ENCODE measurements at regions not wholly inside any gene's neighbourhood (a gene's known extent, or its start where the extent isn't known, plus 50 kb on each side); places are given as distances from the start of the nearest gene placed in this dataset.
"Not testable (repeated sequence)": the region's sequence is repeated elsewhere in the genome, so short reads cannot be mapped to it uniquely, and the experiment has no call there.

DNA sequence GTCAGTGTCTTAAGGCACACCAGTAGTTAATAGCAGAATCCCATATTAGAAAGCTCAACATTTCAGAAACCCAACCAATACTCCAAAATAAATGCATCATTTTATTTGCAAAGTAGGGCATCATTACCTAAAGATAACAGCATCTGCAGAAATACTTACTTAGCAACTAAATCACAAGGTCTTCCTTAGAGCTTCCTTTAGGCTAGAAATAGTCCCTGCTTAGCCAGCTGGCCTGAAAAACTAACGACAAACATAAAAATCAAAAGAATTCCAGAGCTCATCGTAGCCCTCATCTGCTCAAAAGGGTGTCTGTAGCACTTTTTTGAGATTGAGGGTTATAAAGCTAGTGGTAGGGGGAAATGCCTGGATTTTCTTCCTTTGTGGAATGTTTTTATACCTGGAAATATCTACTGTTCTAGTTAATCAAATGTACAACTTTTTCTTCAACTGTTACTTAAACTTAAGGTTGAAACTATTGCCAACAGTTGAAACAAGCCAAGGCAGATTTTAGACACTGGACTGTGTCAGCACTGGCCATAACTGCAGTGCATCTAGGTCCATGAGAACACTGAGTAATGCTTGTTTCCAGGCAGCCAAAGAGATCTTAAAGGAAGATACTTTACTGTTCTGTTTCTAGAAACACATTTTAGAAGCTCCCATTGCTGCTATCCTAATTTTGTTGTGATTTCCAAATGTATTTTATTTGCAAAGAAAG, 129.4 kb upstream of the RASA1 start:
- no peak for DNase-seq (ENCODE audit: low read depth)

DNA sequence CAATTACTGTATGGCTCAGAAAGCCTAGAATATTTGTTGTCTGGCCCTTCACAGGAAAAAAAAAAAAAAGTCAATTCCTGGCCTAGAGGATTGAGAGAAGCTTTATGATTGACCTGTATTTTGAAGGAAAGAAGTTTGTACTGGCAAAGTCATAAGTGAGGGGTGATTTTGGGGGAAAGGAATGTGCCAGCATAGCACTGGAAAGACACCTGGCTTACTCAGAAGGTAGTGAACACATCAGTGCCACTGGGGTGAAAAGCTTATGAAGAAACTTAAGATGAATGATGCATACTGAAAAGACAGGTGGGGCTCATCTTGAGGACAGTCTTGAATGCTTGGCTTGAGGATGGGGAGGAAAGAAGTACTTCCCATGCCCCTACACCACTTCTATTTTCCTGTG, 127.9 kb upstream of the RASA1 start:
- DNase-seq (ENCODE audit: low read depth) = no peak

DNA sequence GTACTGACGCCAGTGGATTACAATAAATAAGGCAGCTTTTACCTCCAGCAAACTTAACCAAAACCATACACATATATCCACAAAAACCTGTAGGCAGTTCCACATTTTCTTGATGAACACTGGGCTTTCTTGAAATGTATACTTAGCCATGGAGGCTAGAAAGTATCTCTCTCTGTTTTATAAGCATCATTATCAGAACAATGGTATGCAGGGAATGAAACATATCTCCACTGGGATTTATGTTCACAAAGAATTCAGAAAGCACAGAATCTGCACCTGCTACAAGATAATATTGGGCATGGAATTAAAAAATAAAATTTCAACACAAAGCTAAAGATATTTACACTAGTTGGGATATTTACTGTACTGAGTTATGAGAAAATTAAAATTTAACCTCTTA, 126.1 kb upstream of the RASA1 start:
- DNase-seq (ENCODE audit: low read depth) = no peak

DNA sequence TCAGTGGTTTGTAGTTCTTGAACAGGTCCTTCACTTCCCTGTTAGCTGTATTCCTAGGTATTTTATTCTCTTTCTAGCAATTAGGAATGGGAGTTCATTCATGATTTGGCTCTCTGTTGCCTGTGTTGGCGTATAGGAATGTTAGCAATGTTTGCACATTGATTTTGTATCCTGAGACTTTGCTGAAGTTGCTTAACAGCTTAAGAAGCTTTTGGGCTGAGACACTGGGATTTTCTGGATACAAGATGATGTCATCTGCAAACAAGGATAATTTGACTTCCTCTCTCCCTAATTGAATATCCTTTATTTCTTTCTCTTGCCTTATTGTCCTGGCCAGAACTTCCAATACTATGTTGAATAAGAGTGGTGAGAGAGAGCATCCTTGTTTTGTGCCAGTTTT, 121.8 kb upstream of the RASA1 start:
- DNase-seq (ENCODE audit: low read depth) = not testable (repeated sequence)

DNA sequence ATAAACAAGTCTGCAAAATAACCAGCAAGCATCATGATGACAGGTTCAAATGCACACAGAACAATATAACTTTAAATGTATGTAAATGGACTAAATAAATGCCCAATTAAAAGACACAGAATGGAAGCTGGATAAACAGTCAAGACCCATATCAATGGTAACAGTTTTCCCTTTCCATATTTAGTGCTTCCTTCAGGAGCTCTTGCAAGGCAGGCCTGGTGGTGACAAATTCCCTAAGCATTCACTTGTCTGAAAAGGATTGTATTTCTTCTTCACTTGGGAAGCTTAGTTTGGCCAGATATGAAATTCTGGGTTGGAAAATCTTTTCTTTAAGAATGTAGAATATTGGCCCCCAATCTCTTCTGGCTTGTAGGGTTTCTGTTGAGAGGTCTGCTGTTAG, 120.2 kb upstream of the RASA1 start:
- DNase-seq (ENCODE audit: low read depth) = no peak

DNA sequence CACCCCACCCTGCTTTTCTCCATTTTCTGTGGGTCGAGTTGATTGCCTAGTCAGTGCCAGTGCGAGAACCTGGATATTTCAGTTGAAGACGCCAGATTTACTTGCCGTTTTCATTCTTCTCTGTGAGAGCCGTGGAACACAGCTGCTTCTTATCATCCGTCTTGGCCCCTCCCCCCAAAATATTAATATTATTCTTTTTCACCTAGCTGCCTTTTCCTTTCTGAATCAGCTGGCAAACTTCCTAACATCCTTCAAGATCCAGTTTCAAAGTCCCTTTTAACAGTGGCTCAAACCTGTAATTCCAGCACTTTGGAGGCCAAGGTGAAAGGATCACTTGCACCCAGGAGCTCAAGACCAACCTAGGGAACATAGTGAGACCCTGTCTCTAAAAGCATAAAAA, 117.1 kb upstream of the RASA1 start:
- no peak for DNase-seq (ENCODE audit: low read depth)

DNA sequence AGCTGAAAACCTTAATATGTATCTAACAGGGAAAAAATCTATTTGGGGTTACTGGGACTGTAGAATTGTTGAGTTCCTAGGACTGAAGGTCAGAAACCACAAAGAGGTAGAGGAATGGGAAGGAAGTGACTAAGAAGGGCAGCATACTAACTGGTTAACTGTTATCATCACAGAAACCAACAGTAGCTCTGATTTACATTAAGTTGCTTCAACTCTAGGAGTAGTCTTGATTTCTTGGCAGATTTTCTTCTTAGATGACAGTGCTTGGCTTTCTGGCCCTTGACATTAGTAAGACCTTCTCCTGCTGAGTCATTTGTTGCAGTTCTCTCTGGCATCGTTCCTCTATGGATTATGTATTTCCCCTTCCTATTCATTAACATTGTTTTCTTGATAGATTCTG, 116.1 kb upstream of the RASA1 start:
- DNase-seq (ENCODE audit: low read depth) = no peak

DNA sequence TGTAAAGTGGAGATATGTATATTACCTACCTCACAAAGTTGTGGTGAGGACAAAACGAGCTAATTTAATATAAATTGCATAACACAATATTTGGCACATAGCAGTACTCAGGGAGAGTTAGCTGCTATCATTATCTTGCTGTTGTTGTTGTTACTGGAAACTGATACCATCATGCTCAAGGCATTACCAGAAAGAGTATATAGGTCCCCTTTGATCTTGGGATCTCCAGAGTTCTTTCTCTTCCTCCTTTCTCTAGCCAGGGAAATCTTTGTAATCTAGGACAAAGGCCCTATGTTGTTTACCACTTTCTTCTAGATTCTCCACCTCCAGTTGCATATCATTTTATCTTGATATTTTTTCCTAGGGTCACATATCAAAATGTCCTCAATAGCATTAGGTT, 114.8 kb upstream of the RASA1 start:
- DNase-seq (ENCODE audit: low read depth) = no peak

DNA sequence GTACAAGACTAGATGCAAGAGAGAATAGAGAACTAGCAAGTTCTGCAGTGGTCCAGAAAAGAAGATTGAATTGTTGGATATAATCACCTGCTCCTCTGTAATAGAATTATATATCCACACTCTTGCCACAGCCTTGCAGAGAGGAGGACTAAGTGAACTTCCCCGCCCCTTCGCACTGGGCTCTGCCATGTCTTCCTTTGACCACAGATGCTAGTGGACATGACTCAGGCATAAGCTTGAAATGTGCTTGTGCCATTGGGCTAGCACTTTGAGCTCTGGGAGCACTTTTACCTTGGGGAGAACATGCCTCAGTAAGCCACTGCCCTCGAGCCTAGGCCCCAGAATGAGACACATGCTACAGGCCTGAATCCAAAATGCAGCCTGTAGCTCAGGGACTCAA, 113.5 kb upstream of the RASA1 start:
- no peak for DNase-seq (ENCODE audit: low read depth)

DNA sequence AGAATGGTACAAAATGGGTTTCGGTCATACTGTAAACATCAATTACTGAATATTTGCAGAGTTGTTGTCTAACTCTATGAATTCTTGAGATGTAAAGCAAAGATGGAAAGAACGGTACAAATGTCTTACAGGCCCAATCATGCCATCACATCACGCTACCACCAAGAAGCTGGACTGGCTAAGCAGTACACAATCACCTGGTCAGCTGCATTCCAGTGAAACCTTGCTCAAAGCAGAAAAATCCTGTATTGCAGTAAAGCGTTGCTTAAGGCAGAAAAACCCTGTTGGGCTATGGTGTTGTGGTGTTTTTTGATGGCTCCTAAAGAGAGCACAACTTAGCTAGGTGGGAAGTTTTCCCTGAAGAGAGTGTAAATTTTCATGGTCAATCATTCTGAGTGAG, 112.6 kb upstream of the RASA1 start:
- no peak for DNase-seq (ENCODE audit: low read depth)

DNA sequence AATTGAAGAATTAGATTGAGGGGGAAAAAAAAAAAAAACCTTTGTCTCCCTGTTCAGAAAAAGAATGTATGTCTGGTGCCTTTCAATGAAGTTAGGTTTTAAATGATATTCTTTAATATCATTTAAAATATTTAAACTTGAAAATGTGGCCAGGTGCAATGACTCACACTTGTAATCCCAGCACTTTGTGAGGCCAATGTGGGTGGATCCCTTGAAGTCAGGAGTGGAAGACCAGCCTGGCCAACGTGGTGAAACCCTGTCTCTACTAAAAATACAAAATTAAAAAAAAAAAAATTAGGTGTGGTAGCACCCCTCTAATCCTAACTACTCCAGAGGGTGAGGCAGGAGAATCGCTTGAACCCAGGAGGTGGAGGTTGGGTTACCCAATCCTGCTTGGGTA, 111.1 kb upstream of the RASA1 start:
- no peak for DNase-seq (ENCODE audit: low read depth)

DNA sequence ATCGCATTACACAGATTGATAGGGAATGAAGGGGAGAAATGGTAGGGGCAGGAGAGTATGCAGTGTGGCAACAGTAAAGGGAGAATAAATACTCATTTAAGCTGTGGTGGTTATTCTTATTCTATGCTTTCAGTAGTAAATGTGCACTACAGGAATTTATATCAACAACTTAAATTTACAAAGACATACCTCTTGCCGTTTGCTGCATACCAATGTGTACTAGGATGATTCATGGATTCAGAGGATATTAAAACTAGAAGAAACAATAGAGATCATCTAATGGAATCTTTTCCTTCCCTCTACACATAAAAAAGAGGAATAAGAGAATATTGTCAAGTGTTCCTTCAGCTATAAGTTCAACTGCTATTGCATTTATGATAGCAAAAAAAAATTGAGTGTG, 103.3 kb upstream of the RASA1 start:
- no peak for DNase-seq (ENCODE audit: low read depth)

DNA sequence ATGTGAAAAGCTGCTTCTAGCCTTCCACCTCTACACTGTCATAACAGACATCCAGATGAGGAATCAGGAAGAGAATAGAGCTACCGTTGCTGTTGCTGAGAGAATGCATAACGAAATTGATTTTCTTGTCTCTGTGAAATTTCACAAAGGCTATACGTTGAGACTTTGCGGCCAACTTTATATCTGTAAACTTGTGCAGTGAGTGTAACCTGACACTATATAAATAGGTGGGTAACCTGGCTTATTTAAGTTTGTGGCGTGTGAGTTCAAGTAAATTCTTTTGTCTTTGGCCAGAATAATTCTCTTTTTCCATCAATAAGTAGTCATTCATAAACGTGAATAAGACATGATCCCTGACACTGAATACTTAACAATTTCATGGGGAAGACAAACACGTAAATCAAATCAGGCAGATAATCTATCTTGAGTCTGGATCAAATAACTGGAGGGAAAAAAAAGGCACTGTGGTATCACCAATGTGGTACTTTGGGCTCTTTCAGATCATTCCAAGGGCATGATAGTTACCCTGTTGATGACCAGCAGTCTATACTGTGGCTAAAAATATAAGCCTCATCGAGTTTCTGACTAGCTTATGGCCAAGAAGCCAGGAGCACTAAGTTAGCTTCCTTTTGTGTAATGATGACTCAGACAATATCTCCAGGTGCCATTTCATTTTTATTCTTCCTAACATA, 98.2 kb upstream of the RASA1 start:
- no peak for DNase-seq (ENCODE audit: low read depth)

DNA sequence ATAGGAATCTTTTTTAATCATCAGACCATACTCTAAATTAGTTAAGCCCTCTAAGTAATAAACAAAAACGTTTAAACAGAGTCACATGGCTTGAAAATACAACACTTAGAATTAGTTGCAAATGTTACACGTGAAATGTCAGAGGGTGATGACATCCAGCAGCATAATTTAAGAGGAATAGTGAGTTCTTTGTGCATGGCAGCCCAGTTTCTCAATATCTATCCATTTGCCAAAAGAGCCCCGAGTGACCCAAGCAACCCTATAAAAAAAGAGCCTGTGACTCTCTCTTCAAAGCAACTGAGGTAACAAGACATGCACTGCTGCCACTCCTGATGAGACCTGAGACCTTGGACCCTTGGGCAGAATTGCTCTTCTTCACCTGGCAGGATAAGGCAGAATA, 96.9 kb upstream of the RASA1 start:
- no peak for DNase-seq (ENCODE audit: low read depth)

DNA sequence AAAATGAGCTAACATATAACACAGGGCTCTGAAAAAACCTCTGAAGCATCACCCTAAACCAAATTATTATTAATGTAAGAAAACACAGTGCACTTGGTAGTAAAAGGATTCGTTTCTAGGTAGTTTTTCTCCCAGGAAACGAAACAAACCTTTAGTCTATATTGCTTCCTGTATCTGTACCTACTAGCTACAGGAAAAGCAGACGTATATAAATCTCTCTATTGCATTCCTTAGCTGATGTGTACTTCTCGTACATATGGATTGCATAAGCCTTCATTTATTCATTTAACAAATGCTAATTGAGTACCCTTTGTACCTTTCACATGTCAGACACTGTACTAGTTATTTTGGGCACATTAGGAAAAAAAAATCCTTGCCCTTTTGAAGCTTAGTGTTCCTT, 85.0 kb upstream of the RASA1 start:
- DNase-seq (ENCODE audit: low read depth) = no peak

DNA sequence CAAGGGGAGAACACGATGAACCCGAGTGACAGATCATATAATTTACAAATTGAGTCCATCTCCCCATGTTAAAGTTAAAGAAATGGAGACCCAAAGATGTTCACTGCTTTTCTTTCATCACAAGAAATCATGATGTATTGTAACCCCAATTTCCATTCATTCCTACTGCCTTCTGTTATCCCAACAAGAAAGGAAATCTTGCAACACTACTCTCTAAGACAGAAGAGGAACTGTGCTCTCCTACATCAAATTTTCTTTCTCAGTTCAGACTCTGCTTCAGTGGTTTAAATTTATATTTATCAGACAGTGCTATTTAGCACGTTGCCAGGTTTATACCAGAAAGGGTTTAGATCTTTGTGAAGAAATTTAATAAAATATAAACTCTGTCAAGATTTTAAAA, 83.8 kb upstream of the RASA1 start:
- no peak for DNase-seq (ENCODE audit: low read depth)

DNA sequence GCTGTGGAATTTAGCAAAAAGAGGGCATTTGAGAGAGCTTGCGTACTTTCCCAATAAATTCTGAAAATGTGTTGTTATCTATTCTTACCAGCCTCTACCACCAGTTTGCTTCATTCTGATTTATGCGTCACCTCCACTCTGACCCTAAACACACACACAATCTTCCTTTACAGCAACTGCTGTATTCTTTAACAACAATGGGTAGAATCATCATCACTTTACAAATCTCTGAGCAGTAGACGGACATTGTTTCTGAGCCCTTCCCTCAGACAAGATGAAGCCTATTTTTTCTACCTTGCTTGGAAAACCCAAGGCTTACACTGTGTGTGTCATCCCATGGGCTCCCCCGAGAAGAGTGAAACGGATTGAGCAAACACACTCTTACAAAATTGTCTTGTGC, 83.1 kb upstream of the RASA1 start:
- DNase-seq (ENCODE audit: low read depth) = no peak

DNA sequence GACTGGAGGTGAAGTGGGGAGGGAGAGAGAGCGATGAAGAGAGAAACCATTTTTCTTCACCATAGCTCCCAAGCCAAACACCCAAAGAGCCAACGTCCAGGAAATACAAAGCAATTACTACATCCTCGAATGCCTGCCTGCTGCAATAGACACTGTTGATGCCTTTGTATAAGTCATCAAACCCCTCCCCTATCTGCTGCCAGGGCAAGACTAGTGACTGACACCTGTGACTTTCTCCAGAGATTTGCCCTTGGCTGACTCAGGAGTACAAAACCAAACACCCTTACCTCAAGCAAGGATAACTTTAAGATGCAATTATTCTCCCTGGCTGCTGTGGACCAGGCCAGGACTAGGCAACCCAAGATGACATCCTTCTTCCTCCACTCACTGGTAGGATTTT, 81.8 kb upstream of the RASA1 start:
- no peak for DNase-seq (ENCODE audit: low read depth)

DNA sequence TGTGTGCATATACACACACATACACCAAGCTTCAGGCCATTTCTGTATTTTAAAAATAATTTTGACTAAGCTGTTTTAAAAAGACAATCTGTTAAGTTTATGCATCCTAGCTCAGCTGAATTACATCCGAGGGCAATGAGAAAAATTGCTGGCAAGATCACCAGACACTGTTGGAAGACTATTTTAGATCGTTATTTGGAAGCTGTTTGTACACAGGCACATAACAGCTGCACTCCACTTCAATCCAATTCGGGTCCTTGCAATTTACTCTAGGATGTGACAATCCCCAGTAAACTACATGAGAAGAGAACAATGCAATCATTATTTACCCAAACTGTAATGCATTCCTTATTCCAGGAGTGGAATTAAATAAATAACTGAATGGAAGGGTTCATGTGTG, 79.3 kb upstream of the RASA1 start:
- no peak for DNase-seq (ENCODE audit: low read depth)

DNA sequence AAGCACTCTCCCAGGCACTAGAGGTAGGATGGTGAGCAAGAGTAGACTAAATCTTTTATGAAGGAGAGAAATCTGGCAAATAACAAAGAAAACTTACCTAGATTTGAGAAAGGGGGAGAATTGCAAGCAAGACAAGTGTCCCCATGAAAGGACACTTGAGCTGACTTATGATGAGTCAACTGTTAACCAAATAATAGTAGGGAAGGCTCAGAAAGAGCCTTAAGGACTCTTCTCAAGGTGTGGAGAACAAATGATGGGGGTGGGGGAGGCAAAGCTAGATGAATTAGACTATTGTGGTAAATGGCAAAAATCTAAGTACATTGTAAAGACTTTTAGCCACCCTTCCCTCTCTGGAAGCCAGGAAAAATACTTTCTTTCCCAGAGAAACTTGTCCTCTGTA, 77.6 kb upstream of the RASA1 start:
- no peak for DNase-seq (ENCODE audit: low read depth)

DNA sequence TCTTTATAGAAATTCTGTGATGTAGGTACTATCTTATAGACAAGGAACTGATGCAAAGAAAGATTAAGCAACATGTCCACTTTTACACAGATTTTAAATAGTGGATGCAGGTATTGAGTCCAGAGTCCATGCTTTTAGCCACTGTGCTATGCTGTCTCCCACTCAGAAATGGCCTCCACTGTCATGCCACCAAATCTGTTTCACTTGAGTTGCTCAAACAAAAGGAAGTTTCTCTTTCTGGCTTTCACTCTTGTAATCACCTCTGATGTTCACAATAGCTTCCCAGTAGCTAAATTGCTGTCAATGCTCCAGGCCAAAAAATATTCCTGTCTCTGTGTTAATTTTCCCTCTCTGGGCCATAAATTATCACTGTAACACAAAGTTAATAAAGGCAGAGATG, 77.0 kb upstream of the RASA1 start:
- DNase-seq (ENCODE audit: low read depth) = no peak

DNA sequence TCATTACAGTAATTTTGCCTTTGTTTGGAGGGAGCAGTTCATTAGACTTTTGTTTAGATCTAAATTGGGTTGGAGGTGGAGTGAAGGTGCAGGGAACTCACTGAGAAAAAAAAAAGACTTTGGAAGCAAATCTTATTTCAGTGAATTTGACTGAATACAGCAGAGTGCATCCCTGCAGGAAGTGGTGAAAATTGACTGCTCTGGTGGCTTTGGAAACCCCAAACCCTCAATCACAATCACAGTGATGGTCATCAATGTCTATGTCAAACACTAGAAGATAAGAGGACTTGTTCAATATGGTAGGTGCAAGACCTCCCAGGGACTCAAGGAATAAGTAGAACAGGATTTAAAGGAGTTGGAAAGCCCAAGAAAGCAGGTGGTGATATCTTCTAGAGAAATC, 76.0 kb upstream of the RASA1 start:
- no peak for DNase-seq (ENCODE audit: low read depth)

DNA sequence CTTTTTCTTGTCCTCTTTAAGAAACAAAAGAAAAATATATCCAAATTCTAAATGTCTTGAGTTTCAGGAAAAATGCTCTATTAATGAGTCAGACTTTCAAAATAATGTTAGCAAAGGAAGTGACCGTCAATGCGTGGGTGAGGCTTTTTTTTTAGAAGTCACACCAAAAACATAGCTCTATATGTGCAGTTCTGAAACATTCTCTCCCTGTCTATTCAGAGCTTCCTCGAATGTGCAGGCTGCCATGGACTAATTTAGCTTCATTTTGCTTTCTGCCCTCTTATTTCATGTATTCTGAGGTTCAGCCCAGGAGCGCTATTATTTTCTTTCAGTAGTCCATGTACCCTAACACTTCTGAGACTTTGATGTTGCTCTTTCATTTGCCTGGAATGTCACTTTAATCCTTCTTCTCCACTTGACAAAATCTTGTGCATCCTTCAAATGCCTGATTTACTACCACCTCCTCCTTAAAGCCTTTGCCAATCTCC, 72.5 kb upstream of the RASA1 start:
- no peak for DNase-seq (ENCODE audit: low read depth)

DNA sequence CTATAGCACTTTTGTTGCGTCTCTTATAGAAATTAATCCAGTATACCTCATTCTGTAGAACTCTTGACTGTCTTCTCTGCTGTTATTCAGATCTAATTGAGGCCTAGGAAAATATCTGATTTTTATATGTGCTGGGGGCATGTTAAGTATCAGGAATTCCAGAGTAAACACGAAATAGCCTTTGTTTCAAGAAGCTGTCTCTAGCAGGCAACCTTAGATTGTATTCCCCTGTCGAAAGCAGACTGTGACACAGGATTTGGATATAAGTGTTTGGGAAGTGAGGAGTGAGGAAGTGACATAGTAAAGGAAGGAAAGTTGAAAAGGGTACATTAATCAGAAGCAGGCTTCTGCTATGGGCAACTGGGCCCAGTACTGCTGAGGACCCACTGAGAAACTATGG, 72.1 kb upstream of the RASA1 start:
- DNase-seq (ENCODE audit: low read depth) = no peak

Measured in stimulated activated CD8-positive, alpha-beta memory T cell treated with anti-CD3 and anti-CD28 coated beads, Interleukin-15, amount 100 ng/mL, for 24 hours (primary cell).